Esophagus muscularis mucosa (tissue), 4 donors: ENCODE measurements at regions not wholly inside any gene's neighbourhood (a gene's known extent, or its start where the extent isn't known, plus 50 kb on each side); places are given as distances from the start of the nearest gene placed in this dataset.
"Not testable (repeated sequence)": the region's sequence is repeated elsewhere in the genome, so short reads cannot be mapped to it uniquely, and the experiment has no call there.

Experiments used
- DNase-seq: peaks from one replicate; pipeline ENCODE4 v3.0.0-alpha.2; 2017; ENCODE audit errors: extremely low spot score
- H3K27ac ChIP-seq, 4 donors: fragments of 200-600 bp; sonication (generic); replicated peaks in 1 of 4; 1 replicate in 3 of 4; 2 replicates in 1 of 4; pipeline ENCODE4 v1.5.1; 2016 to 2019; ENCODE audit warnings: mild to moderate bottlenecking in 1 of 4
- H3K27me3 ChIP-seq, 4 donors: fragments of 200-600 bp; sonication (generic); one replicate each; pipeline versions ENCODE4 v1.5.1 to v1.6.0; 2016 to 2019
- H3K36me3 ChIP-seq, 4 donors: fragments of 200-600 bp; sonication (generic); one replicate each; pipeline ENCODE4 v1.5.1; 2016 to 2019
- H3K4me1 ChIP-seq, 4 donors: fragments of 200-600 bp; sonication (generic); one replicate each; pipeline ENCODE4 v1.5.1; 2016 to 2019
- H3K4me3 ChIP-seq, 4 donors: fragments of 200-600 bp; sonication (generic); 1 replicate in 2 of 4; 2 replicates in 2 of 4; pipeline ENCODE4 v1.5.1; 2016 to 2019; ENCODE audit warnings: mild to moderate bottlenecking in 4 of 4, moderate library complexity in 1 of 4
- H3K9me3 ChIP-seq, 4 donors: fragments of 200-600 bp; sonication (generic); 1 replicate in 3 of 4; 2 replicates in 1 of 4; pipeline ENCODE4 v1.5.1; 2016 to 2019
- CTCF ChIP-seq, 3 experiments: fragments of 200-600 bp in 2 of 3; fragments of 450-650 bp in 1 of 3; sonication (generic) in 2 of 3; IDR thresholded peaks; one replicate each; pipeline ENCODE4 v1.5.1; 2017 to 2019; ENCODE audit warnings: antibody characterized with exemption in 3 of 3, mild to moderate bottlenecking in 2 of 3, moderate library complexity in 1 of 3
- EP300 ChIP-seq: sonication (generic); formaldehyde crosslinking; IDR thresholded peaks from one replicate; pipeline ENCODE4 v1.6.1; 2017; ENCODE audit warnings: antibody characterized with exemption
- POLR2A ChIP-seq: fragments of 450-650 bp; IDR thresholded peaks from one replicate; pipeline ENCODE4 v1.6.1; 2017; ENCODE audit warnings: antibody characterized with exemption, moderate library complexity, mild to moderate bottlenecking, low read depth
- POLR2AphosphoS5 ChIP-seq, 2 donors: sonication (generic); formaldehyde crosslinking; IDR thresholded peaks; one replicate each; pipeline ENCODE4 v1.6.1; 2017; ENCODE audit warnings: antibody characterized with exemption in 2 of 2
- WGBS: methylation state at CpG from one replicate; pipeline ENCODE4 v1.1.5; 2018; 5-methylcytosine and 5-hydroxymethylcytosine counted together
- intact Hi-C: fragments of 100-400 bp; cut with DNase I; formaldehyde crosslinking; loops from one replicate; pipeline ENCODE4 v1.15.1; 2023

- no peak overlapping the region for H3K27ac ChIP-seq
- no peaks in the 10 kb centered on the region for H3K36me3 ChIP-seq
- no peaks in the 10 kb centered on the region for H3K9me3 ChIP-seq
- intact Hi-C loops = no loop called here
- no peaks in the 10 kb centered on the region for H3K27me3 ChIP-seq
- TF ChIP-seq POLR2AphosphoS5 (IDR thresholded peaks at IDR 0.05) (no peak), EP300 (no peak), POLR2A (no peak), CTCF (IDR thresholded peaks at IDR 0.05) (no peak)
- no peak overlapping the region for H3K4me3 ChIP-seq
- peaks cover 0 to 4% (median 0%) of the 10 kb centered on the region in 4 donors for H3K4me1 ChIP-seq
- 85% methylated on average over 3 of the region's 3 CpGs for WGBS
- DNase-seq = no peak
Measured at GRCh38 chr3:20974396-20974795, 776.6 kb downstream of the ZNF385D start.

DNA sequence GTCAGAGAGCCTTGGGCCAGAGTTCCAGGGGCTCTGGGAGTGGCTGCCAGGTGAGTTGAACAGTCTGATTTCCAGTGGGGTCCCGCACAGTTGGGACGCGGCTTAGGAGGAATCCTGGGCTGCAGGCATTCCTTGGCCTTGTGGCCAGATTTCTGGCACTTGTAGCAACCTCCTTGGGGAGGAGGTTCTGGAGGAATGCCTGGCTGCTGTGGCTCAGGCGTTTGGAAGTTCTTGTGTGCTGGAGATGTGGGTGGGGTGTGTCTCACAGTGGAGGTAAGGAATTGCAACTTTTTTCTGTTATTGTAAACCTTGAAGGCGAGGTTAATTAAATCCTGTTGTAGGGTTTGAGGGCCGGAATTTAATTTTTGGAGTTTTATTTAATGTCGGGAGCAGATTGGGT, 780.2 kb downstream of the ZNF385D start:
- H3K4me1 ChIP-seq, H3K27ac ChIP-seq, H3K9me3 ChIP-seq, H3K4me3 ChIP-seq, intact Hi-C loops, H3K36me3 ChIP-seq, DNase-seq, H3K27me3 ChIP-seq: not testable (repeated sequence)
- 95% methylated on average over 7 of the region's 7 CpGs for WGBS

DNA sequence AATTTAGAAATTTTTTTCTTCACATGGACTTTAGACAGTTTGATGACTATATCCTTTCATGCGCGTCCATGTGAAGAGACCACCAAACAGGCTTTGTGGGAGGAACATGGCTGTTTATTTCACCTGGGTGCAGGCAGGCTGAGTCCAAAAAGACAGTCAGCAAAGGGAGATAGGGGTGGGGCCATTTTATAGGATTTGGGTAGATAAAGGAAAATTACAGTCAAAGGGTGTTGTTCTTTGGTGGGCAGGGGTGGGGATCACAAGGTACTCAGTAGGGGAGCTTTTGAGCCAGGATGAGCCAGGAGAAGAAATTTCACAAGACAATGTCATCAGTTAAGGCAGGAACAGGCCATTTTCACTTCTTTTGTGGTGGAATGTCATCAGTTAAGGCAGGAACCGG, 781.5 kb upstream of the SGO1 start:
- H3K27ac ChIP-seq, H3K9me3 ChIP-seq, intact Hi-C loops, H3K4me1 ChIP-seq, H3K4me3 ChIP-seq, H3K36me3 ChIP-seq, DNase-seq, H3K27me3 ChIP-seq: not testable (repeated sequence)
- WGBS = 97% methylated on average over 3 of the region's 3 CpGs

DNA sequence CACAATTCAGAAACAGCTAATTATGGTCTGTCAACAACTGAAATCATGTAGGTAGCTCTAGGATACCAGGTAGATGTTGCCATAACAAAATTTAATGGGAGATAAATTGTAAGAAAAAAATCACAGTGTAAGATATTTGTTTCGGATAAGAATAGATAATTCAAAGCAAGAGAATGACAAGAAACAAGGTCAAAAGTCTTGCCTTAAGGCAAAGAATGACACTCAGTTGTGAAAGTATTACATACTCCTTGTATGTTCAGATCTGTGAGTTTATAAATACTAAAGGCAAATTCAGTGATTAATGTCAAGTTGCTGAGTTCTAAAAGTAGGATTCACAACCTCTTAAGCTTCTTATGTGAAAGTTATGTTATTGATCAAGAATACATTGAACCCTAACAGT, 772.2 kb upstream of the SGO1 start:
- Histone ChIP-seq H3K27ac (no peak overlapping the region), H3K4me1 (no peaks in the 10 kb centered on the region), H3K36me3 (no peaks in the 10 kb centered on the region), H3K4me3 (no peak overlapping the region), H3K27me3 (no peaks in the 10 kb centered on the region), H3K9me3 (no peaks in the 10 kb centered on the region)
- intact Hi-C loops = no loop called here
- WGBS = 81% methylated on average over 1 of the region's 1 CpG
- TF ChIP-seq POLR2A = no peak
- TF ChIP-seq POLR2AphosphoS5 (IDR thresholded peaks at IDR 0.05) = no peak
- TF ChIP-seq EP300 = no peak
- TF ChIP-seq CTCF (IDR thresholded peaks at IDR 0.05) = no peak
- DNase-seq = no peak

DNA sequence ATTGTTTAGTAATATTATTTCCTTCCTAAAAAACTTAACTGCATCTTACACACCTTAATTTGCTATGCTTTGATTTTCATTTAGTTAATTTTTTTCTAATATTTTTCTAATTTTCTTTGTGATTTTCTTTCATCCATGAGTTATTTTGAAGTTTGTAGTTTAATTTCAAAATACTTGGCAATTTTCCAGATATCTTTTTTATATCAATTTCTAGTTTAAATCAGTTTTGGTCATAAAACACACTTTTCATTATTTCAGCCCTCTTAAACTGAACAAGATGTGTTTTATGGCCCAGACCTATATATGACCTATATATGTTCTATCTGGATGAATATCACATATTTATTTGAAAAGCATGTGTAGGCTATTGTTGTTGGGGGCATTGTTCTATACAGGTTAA, 759.9 kb upstream of the SGO1 start:
- Histone ChIP-seq H3K4me3 (no peak overlapping the region), H3K36me3 (no peaks in the 10 kb centered on the region), H3K4me1 (no peaks in the 10 kb centered on the region), H3K27me3 (no peaks in the 10 kb centered on the region), H3K27ac (no peak overlapping the region), H3K9me3 (peaks cover 0 to 3% (median 0%) of the 10 kb centered on the region in 4 donors)
- DNase-seq = no peak
- TF ChIP-seq EP300 = no peak
- TF ChIP-seq POLR2A = no peak
- no peak for TF ChIP-seq CTCF (IDR thresholded peaks at IDR 0.05)
- no peak for TF ChIP-seq POLR2AphosphoS5 (IDR thresholded peaks at IDR 0.05)
- intact Hi-C loops = no loop called here

GRCh38 chr3:20935791-20936190, 749.8 kb upstream of the SGO1 start:
- H3K4me3 ChIP-seq = no peak overlapping the region
- H3K4me1 ChIP-seq = no peaks in the 10 kb centered on the region
- H3K36me3 ChIP-seq = no peaks in the 10 kb centered on the region
- intact Hi-C loops = no loop called here
- H3K27me3 ChIP-seq = no peaks in the 10 kb centered on the region
- H3K27ac ChIP-seq = no peak overlapping the region
- DNase-seq = no peak
- 71% methylated on average over 2 of the region's 2 CpGs for WGBS
- TF ChIP-seq POLR2AphosphoS5 (IDR thresholded peaks at IDR 0.05) (no peak), CTCF (IDR thresholded peaks at IDR 0.05) (no peak), EP300 (no peak)
- no peaks in the 10 kb centered on the region for H3K9me3 ChIP-seq
